ENCODE measurements at regions not wholly inside any gene's neighbourhood (a gene's known extent, or its start where the extent isn't known, plus 50 kb on each side); places are given as distances from the start of the nearest gene placed in this dataset.
A peak's percentile ranks its signal among the peaks of the same experiment; 100 is the strongest.

- Histone ChIP-seq H3K27me3 (replicated peaks; ENCODE audit: insufficient read depth, low read depth, low read length, poor library complexity) (no peaks in the 10 kb centered on the region), H3K27ac (ENCODE audit: low read depth, low read length, poor library complexity, severe bottlenecking) (no peak overlapping the region), H3K9me3 (ENCODE audit: low read depth, low read length, poor library complexity, severe bottlenecking) (no peaks in the 10 kb centered on the region), H3K4me3 (ENCODE audit: low read depth, low read length, poor library complexity, severe bottlenecking) (no peak overlapping the region), H3K4me1 (ENCODE audit: insufficient read depth, low read length, poor library complexity, severe bottlenecking) (peaks cover 58% of the 10 kb centered on the region), H3K36me3 (ENCODE audit: insufficient read depth, low read length, poor library complexity, severe bottlenecking) (no peaks in the 10 kb centered on the region)
- intact Hi-C loops (cut with micrococcal nuclease; ENCODE audit: unreplicated experiment): no loop called here
- ChIA-PET POLR2A (ENCODE audit: low non-redundant PET) (no interaction called here), CTCF (no interaction called here)
- TF ChIP-seq CTCF (conservative IDR thresholded peaks at IDR 0.05; ENCODE audit: low read depth, low read length): no peak
- no peak for TF ChIP-seq EZH2 (IDR thresholded peaks at IDR 0.05; ENCODE audit: borderline replicate concordance, low read depth, low read length, poor library complexity, severe bottlenecking)
- no TSS peak for BruUV-seq (replicated peaks)
- DNase-seq (ENCODE audit: low spot score): no peak
Measured at GRCh38 chr7:91655656-91656055, 224.8 kb downstream of the MTERF1 start.

GRCh38 chr7:91656541-91657482 lies 223.7 kb downstream of the MTERF1 start:
- H3K4me3 ChIP-seq (ENCODE audit: low read depth, low read length, poor library complexity, severe bottlenecking): no peak overlapping the region
- H3K27ac ChIP-seq (ENCODE audit: low read depth, low read length, poor library complexity, severe bottlenecking): peak overlapping the region; percentile 24
- H3K4me1 ChIP-seq (ENCODE audit: insufficient read depth, low read length, poor library complexity, severe bottlenecking): peaks cover 51% of the 10 kb centered on the region
- no peaks in the 10 kb centered on the region for H3K27me3 ChIP-seq (replicated peaks; ENCODE audit: insufficient read depth, low read depth, low read length, poor library complexity)
- TF ChIP-seq EZH2 (IDR thresholded peaks at IDR 0.05; ENCODE audit: borderline replicate concordance, low read depth, low read length, poor library complexity, severe bottlenecking) (no peak), CTCF (conservative IDR thresholded peaks at IDR 0.05; ENCODE audit: low read depth, low read length) (no peak)
- BruUV-seq (replicated peaks): no TSS peak
- ChIA-PET POLR2A (ENCODE audit: low non-redundant PET) (no interaction called here), CTCF (no interaction called here)
- intact Hi-C loops (cut with micrococcal nuclease; ENCODE audit: unreplicated experiment): no loop called here
- H3K9me3 ChIP-seq (ENCODE audit: low read depth, low read length, poor library complexity, severe bottlenecking): no peaks in the 10 kb centered on the region
- no peak for DNase-seq (ENCODE audit: low spot score)
- no peaks in the 10 kb centered on the region for H3K36me3 ChIP-seq (ENCODE audit: insufficient read depth, low read length, poor library complexity, severe bottlenecking)

- DNase-seq (ENCODE audit: low spot score): peak; percentile 63
- Histone ChIP-seq H3K4me3 (ENCODE audit: low read depth, low read length, poor library complexity, severe bottlenecking) (no peak overlapping the region), H3K27me3 (replicated peaks; ENCODE audit: insufficient read depth, low read depth, low read length, poor library complexity) (no peaks in the 10 kb centered on the region), H3K36me3 (ENCODE audit: insufficient read depth, low read length, poor library complexity, severe bottlenecking) (no peaks in the 10 kb centered on the region), H3K4me1 (ENCODE audit: insufficient read depth, low read length, poor library complexity, severe bottlenecking) (peaks cover 48% of the 10 kb centered on the region), H3K9me3 (ENCODE audit: low read depth, low read length, poor library complexity, severe bottlenecking) (no peaks in the 10 kb centered on the region), H3K27ac (ENCODE audit: low read depth, low read length, poor library complexity, severe bottlenecking) (peak overlapping the region; percentile 24)
- TF ChIP-seq EZH2 (IDR thresholded peaks at IDR 0.05; ENCODE audit: borderline replicate concordance, low read depth, low read length, poor library complexity, severe bottlenecking) (no peak), CTCF (conservative IDR thresholded peaks at IDR 0.05; ENCODE audit: low read depth, low read length) (no peak)
- CTCF ChIA-PET: no interaction called here
- intact Hi-C loops (cut with micrococcal nuclease; ENCODE audit: unreplicated experiment): no loop called here
- no TSS peak for BruUV-seq (replicated peaks)
- POLR2A ChIA-PET (ENCODE audit: low non-redundant PET): no interaction called here
Measured at GRCh38 chr7:91657483-91658071, 222.9 kb downstream of the MTERF1 start.

All from A673 (cell line).